ENCODE measurements at regions not wholly inside any gene's neighbourhood (a gene's known extent, or its start where the extent isn't known, plus 50 kb on each side); places are given as distances from the start of the nearest gene placed in this dataset.
A peak's percentile ranks its signal among the peaks of the same experiment; 100 is the strongest.
"Not testable (repeated sequence)": the region's sequence is repeated elsewhere in the genome, so short reads cannot be mapped to it uniquely, and the experiment has no call there.

DNA sequence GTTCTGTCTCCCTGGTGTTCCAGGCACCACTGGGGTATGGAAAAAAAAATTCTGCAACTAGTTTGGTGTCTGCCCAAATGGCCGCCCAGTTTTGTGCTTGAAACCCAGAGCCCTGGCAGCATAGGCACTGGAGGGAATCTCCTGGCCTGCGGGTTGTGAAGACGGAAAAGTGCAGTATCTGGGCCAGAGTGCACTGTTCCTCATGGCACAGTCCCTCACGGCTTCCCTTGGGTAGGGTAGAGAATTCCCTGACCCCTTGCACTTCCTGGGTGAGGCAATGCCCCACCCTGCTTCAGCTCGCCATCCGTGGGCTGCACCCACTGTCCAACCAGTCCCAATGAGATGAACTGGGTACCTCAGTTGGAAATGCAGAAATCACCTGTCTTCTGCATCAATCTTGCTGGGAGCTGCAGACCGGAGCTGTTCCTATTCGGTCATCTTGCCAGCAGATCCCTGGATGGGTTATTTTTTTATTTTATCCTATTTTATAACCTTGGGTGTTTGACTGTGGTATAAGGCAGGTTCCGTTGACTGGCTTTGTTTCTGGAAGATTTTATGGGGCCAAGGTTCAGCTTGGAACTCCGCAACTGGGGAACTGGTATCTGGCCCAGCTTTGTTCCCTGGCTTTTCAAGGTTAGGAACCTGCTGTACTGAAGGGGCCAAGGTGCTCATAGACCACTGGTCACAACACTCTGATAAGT is 59.5 kb upstream of the IRAK1BP1 start:
- not testable (repeated sequence) for DNase-seq (ENCODE audit: low read depth)

DNA sequence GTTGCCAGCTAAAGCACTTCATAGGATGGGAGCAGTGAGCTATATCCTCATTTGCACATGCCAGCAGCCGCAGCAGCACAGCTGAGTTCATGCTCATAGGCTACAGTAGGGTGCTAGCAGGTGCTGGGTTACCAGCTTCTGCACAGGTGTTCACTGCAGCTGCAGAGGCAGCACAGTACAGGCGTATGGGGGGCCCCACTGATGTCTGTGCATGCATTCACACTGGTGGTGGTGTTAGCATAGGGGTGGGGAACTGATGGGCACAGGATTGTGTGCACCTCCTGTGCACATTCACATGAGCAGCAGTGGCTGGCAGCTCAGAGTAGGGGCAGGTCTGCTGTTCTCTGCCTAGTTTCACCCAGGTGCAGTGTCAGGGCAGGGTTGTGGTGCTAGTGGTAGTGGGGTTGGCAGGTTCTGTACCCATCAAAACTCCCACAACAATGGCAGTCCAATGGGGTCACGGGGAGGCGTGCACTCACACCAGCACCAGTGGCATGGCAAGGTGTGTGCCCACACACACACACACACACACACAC is 58.9 kb upstream of the IRAK1BP1 start:
- DNase-seq (ENCODE audit: low read depth): no peak

DNA sequence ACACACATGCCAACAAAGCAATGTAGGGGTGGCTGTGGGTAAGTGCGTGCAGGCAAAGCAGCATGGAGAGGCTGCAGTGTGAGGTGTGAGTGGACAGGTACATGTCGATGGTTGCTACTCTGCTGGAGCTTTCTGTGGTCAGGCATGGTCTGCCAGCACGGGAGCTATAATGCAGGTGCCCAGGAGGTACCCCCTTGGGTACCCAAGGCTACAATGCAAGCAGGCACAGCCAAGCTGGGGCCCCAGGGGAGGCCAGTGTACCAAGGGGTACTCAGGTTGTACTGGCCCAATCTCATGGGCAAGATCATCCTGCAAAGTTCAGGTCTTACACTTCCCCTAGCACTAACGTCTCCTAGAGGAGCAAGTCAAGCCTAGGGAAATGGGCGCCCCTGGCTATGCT is 58.4 kb upstream of the IRAK1BP1 start:
- no peak for DNase-seq (ENCODE audit: low read depth)

GRCh38 chr6:78810146-78810545 is 57.2 kb upstream of the IRAK1BP1 start:
- peak; percentile 16 for DNase-seq (ENCODE audit: low read depth)

- DNase-seq (ENCODE audit: low read depth): peak; percentile 21
These were observed 56.7 kb upstream of the IRAK1BP1 start for GRCh38 chr6:78810698-78811097.
